Activated CD4-positive, CD25-positive, alpha-beta regulatory T cell (primary cell): ENCODE measurements at regions not wholly inside any gene's neighbourhood (a gene's known extent, or its start where the extent isn't known, plus 50 kb on each side); places are given as distances from the start of the nearest gene placed in this dataset.

Source experiments
- DNase-seq, 4 experiments: peaks; one replicate each; lab custom pipeline; 2025; lab: John Stamatoyannopoulos, UW

- DNase-seq, result no peak
These were observed 294.7 kb upstream of the CCDC54 start for GRCh38 chr3:107082527-107082926.

- DNase-seq, result no peak
These were observed 292.0 kb upstream of the CCDC54 start for GRCh38 chr3:107085261-107085660.

- no peak for DNase-seq
These were observed 285.1 kb upstream of the CCDC54 start for GRCh38 chr3:107092121-107092520.

GRCh38 chr3:107098864-107099263, 278.4 kb upstream of the CCDC54 start:
- no peak for DNase-seq

GRCh38 chr3:107100137-107100536, 277.1 kb upstream of the CCDC54 start:
- DNase-seq, result no peak

- DNase-seq, result no peak
These were observed 276.7 kb upstream of the CCDC54 start for GRCh38 chr3:107100573-107100972.

GRCh38 chr3:107103786-107104185, 273.5 kb upstream of the CCDC54 start:
- DNase-seq, result no peak

- no peak for DNase-seq
These were observed 270.9 kb upstream of the CCDC54 start for GRCh38 chr3:107106316-107106715.

- no peak for DNase-seq
These were observed 270.3 kb upstream of the CCDC54 start for GRCh38 chr3:107106907-107107306.

GRCh38 chr3:107110596-107111305, 266.5 kb upstream of the CCDC54 start:
- DNase-seq, result no peak

- no peak for DNase-seq
These were observed 265.4 kb upstream of the CCDC54 start for GRCh38 chr3:107111872-107112271.

GRCh38 chr3:107112356-107112755, 264.9 kb upstream of the CCDC54 start:
- no peak for DNase-seq

GRCh38 chr3:107116251-107116650, 261.0 kb upstream of the CCDC54 start:
- no peak for DNase-seq

- DNase-seq, result no peak
These were observed 260.1 kb upstream of the CCDC54 start for GRCh38 chr3:107117156-107117555.

GRCh38 chr3:107117922-107118536, 259.2 kb upstream of the CCDC54 start:
- no peak for DNase-seq

GRCh38 chr3:107124885-107125284, 252.4 kb upstream of the CCDC54 start:
- no peak for DNase-seq

GRCh38 chr3:107128946-107129345, 248.3 kb upstream of the CCDC54 start:
- DNase-seq, result no peak

- no peak for DNase-seq
These were observed 247.0 kb upstream of the CCDC54 start for GRCh38 chr3:107130089-107130700.

- no peak for DNase-seq
These were observed 244.6 kb upstream of the CCDC54 start for GRCh38 chr3:107132674-107133073.

- DNase-seq, result no peak
These were observed 243.3 kb upstream of the CCDC54 start for GRCh38 chr3:107133891-107134290.

- no peak for DNase-seq
These were observed 235.1 kb upstream of the CCDC54 start for GRCh38 chr3:107142171-107142570.

- DNase-seq, result no peak
These were observed 234.3 kb upstream of the CCDC54 start for GRCh38 chr3:107142786-107143575.

- DNase-seq, result no peak
These were observed 226.6 kb upstream of the CCDC54 start for GRCh38 chr3:107150675-107151074.
